ENCODE measurements at regions not wholly inside any gene's neighbourhood (a gene's known extent, or its start where the extent isn't known, plus 50 kb on each side); places are given as distances from the start of the nearest gene placed in this dataset.

DNA sequence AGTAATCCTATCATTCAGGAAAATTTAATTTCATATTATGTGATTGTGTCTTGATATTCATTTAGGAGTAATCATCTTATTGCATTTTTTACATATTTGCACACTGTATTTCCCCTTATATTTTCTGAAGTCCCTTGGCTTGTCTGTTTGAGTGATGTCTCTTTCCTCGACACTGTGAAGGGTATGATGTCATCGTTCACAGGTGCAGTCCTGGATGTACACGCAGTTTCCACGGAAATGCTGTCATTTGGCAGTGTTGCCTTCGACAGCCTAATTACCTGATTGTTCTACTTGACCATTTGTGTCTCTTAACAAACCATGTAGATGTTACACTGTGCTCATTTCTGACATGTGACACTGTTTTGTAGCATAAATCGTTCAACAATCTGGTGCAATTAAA, 1277.0 kb downstream of the TMEM121 start:
- no peak for TF ChIP-seq POLR2A (IDR thresholded peaks at IDR 0.05)
- TF ChIP-seq, protein P1, sequence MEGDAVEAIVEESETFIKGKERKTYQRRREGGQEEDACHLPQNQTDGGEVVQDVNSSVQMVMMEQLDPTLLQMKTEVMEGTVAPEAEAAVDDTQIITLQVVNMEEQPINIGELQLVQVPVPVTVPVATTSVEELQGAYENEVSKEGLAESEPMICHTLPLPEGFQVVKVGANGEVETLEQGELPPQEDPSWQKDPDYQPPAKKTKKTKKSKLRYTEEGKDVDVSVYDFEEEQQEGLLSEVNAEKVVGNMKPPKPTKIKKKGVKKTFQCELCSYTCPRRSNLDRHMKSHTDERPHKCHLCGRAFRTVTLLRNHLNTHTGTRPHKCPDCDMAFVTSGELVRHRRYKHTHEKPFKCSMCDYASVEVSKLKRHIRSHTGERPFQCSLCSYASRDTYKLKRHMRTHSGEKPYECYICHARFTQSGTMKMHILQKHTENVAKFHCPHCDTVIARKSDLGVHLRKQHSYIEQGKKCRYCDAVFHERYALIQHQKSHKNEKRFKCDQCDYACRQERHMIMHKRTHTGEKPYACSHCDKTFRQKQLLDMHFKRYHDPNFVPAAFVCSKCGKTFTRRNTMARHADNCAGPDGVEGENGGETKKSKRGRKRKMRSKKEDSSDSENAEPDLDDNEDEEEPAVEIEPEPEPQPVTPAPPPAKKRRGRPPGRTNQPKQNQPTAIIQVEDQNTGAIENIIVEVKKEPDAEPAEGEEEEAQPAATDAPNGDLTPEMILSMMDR (IDR thresholded peaks at IDR 0.05) = no peak

All from testis (tissue), 2 donors.